ENCODE measurements at regions not wholly inside any gene's neighbourhood (a gene's known extent, or its start where the extent isn't known, plus 50 kb on each side); places are given as distances from the start of the nearest gene placed in this dataset.

DNA sequence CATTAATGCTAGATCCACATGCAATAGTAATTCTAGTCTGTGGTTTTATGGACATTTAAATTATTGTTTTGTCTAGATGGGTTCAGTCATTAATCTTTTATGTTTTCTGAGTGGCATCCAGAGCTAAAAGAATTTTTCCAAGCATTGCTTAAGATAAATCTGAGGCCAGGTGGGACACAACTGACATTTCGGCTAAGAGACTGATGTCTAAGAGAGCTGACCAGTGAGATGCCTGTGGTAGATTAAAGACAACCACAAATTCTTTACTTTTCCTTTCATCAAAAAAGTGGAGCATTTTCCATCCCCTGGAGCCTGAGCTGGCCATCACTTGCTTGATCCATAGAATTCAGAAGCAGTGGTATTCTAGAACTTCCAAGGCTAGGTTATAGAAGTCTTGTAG is 182.2 kb downstream of the NRP2 start:
- TF ChIP-seq, protein P1, sequence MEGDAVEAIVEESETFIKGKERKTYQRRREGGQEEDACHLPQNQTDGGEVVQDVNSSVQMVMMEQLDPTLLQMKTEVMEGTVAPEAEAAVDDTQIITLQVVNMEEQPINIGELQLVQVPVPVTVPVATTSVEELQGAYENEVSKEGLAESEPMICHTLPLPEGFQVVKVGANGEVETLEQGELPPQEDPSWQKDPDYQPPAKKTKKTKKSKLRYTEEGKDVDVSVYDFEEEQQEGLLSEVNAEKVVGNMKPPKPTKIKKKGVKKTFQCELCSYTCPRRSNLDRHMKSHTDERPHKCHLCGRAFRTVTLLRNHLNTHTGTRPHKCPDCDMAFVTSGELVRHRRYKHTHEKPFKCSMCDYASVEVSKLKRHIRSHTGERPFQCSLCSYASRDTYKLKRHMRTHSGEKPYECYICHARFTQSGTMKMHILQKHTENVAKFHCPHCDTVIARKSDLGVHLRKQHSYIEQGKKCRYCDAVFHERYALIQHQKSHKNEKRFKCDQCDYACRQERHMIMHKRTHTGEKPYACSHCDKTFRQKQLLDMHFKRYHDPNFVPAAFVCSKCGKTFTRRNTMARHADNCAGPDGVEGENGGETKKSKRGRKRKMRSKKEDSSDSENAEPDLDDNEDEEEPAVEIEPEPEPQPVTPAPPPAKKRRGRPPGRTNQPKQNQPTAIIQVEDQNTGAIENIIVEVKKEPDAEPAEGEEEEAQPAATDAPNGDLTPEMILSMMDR (IDR thresholded peaks at IDR 0.05) = no peak
- TF ChIP-seq POLR2A (IDR thresholded peaks at IDR 0.05) = no peak
